ENCODE measurements at regions not wholly inside any gene's neighbourhood (a gene's known extent, or its start where the extent isn't known, plus 50 kb on each side); places are given as distances from the start of the nearest gene placed in this dataset.

DNA sequence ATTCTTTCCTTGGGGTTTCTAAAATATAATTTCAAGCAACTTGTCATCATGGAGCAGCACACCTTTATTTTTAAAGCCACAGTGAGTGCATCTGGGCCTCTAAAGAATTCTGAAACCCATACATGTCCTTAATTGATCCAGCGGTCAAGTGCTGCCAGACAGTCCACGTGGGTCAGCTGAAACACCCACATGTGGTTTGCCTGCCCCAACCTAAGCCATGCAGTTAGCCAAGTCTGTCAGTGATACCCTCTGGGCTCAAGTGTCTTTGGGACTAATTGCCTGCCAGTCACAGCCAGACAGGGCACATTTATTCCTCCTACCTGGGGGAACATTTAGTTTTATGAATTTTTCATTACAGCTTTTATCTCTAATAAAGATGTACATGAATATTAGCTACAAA lies 291.4 kb upstream of the SLC30A5 start:
- Histone ChIP-seq H2AFZ (ENCODE audit: low read depth) (no peak overlapping the region), H3K27ac (ENCODE audit: low read depth in 2 of 2, low read length in 1 of 2) (no peak overlapping the region), H3K9me2 (no peaks in the 10 kb centered on the region), H3K4me3 (ENCODE audit: low read depth in 2 of 2, low read length in 1 of 2) (no peak overlapping the region), H3K4me1 (ENCODE audit: control insufficient read depth in 1 of 2, insufficient read depth in 2 of 2, low read depth in 1 of 2, low read length in 1 of 2) (peaks cover 0 to 2% of the 10 kb centered on the region in 2 experiments; a peak in 1 of 4 replicates), H4K20me1 (ENCODE audit: insufficient read depth) (no peaks in the 10 kb centered on the region), H3K9me3 (no peaks in the 10 kb centered on the region), H3F3A (replicated peaks; ENCODE audit: insufficient read depth) (no peaks in the 10 kb centered on the region), H3K27me3 (ENCODE audit: insufficient read depth) (no peaks in the 10 kb centered on the region), H3K36me3 (replicated peaks in 1 of 2; ENCODE audit: control insufficient read depth in 1 of 2, insufficient read depth in 2 of 2, low read length in 1 of 2) (no peaks in the 10 kb centered on the region), H3K4me2 (no peak overlapping the region), H3K79me2 (ENCODE audit: insufficient read depth) (no peaks in the 10 kb centered on the region), H3K9ac (no peak overlapping the region)
- ChIA-PET POLR2A (no interaction called here), CTCF (interaction anchor here (0.6 to 1.3 kb wide), 2 partner anchors 13 to 22 kb away, joined by 3 read pairs; no protein-coding TSS in a partner anchor)
- DNase-seq = no peak
- 39% methylated on average over 2 of the region's 2 CpGs for WGBS (ENCODE audit: low lambda C conversion rate)
- TF ChIP-seq FOSL2 (IDR thresholded peaks at IDR 0.05; ENCODE audit: borderline replicate concordance, low read depth) = no peak
- no peak for TF ChIP-seq YY1 (IDR thresholded peaks at IDR 0.05; ENCODE audit: low read depth)
- no peak for TF ChIP-seq GABPA (IDR thresholded peaks at IDR 0.05; ENCODE audit: low read depth)
- TF ChIP-seq, protein P1, sequence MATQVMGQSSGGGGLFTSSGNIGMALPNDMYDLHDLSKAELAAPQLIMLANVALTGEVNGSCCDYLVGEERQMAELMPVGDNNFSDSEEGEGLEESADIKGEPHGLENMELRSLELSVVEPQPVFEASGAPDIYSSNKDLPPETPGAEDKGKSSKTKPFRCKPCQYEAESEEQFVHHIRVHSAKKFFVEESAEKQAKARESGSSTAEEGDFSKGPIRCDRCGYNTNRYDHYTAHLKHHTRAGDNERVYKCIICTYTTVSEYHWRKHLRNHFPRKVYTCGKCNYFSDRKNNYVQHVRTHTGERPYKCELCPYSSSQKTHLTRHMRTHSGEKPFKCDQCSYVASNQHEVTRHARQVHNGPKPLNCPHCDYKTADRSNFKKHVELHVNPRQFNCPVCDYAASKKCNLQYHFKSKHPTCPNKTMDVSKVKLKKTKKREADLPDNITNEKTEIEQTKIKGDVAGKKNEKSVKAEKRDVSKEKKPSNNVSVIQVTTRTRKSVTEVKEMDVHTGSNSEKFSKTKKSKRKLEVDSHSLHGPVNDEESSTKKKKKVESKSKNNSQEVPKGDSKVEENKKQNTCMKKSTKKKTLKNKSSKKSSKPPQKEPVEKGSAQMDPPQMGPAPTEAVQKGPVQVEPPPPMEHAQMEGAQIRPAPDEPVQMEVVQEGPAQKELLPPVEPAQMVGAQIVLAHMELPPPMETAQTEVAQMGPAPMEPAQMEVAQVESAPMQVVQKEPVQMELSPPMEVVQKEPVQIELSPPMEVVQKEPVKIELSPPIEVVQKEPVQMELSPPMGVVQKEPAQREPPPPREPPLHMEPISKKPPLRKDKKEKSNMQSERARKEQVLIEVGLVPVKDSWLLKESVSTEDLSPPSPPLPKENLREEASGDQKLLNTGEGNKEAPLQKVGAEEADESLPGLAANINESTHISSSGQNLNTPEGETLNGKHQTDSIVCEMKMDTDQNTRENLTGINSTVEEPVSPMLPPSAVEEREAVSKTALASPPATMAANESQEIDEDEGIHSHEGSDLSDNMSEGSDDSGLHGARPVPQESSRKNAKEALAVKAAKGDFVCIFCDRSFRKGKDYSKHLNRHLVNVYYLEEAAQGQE (IDR thresholded peaks at IDR 0.05; ENCODE audit: low read depth, low read length) = no peak
- TF ChIP-seq EZH2phosphoT487 (IDR thresholded peaks at IDR 0.05; ENCODE audit: borderline replicate concordance, low read depth) = no peak
- TF ChIP-seq, protein P2, sequence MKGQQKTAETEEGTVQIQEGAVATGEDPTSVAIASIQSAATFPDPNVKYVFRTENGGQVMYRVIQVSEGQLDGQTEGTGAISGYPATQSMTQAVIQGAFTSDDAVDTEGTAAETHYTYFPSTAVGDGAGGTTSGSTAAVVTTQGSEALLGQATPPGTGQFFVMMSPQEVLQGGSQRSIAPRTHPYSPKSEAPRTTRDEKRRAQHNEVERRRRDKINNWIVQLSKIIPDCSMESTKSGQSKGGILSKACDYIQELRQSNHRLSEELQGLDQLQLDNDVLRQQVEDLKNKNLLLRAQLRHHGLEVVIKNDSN (IDR thresholded peaks at IDR 0.05; ENCODE audit: borderline replicate concordance, low read depth) = no peak
- no peak for TF ChIP-seq CHD2 (IDR thresholded peaks at IDR 0.05; ENCODE audit: low read length, partially characterized antibody)
- TF ChIP-seq RAD21 (IDR thresholded peaks at IDR 0.05; ENCODE audit: low read length) = no peak
- no peak for TF ChIP-seq SIN3A (IDR thresholded peaks at IDR 0.05; ENCODE audit: borderline replicate concordance, low read depth, low read length)
- TF ChIP-seq TEAD4 (IDR thresholded peaks at IDR 0.05; ENCODE audit: borderline replicate concordance, insufficient read depth) = no peak
- TF ChIP-seq SMC3 (IDR thresholded peaks at IDR 0.05; ENCODE audit: low read depth, low read length) = no peak
- TF ChIP-seq, protein P3, sequence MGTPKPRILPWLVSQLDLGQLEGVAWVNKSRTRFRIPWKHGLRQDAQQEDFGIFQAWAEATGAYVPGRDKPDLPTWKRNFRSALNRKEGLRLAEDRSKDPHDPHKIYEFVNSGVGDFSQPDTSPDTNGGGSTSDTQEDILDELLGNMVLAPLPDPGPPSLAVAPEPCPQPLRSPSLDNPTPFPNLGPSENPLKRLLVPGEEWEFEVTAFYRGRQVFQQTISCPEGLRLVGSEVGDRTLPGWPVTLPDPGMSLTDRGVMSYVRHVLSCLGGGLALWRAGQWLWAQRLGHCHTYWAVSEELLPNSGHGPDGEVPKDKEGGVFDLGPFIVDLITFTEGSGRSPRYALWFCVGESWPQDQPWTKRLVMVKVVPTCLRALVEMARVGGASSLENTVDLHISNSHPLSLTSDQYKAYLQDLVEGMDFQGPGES (IDR thresholded peaks at IDR 0.05; ENCODE audit: low read depth, low read length) = no peak
- TF ChIP-seq RCOR1 (IDR thresholded peaks at IDR 0.05; ENCODE audit: low read length) = no peak
- no peak for TF ChIP-seq MXI1 (IDR thresholded peaks at IDR 0.05; ENCODE audit: low read depth, low read length)
- no peak for TF ChIP-seq JUND (IDR thresholded peaks at IDR 0.05)
- no peak for TF ChIP-seq NFIC (IDR thresholded peaks at IDR 0.05; ENCODE audit: borderline replicate concordance)
